SK-N-SH (cell line): ENCODE measurements at regions not wholly inside any gene's neighbourhood (a gene's known extent, or its start where the extent isn't known, plus 50 kb on each side); places are given as distances from the start of the nearest gene placed in this dataset.

Experiments
- CTCF ChIA-PET: fragments of 300-600, 350-600 bp; formaldehyde crosslinking; extraction: SDS; loops from one replicate; lab custom pipeline; 2021; lab: Yijun Ruan, JAX
- POLR2A ChIA-PET: fragments of 350-600 bp; sonication (Branson Sonifier 250); formaldehyde crosslinking; extraction: SDS; loops from one replicate; lab custom pipeline; 2020; ENCODE audit warnings: antibody characterized with exemption, inconsistent platforms; lab: Yijun Ruan, JAX
- DNase-seq: peaks from one replicate; pipeline ENCODE4 v3.0.0; 2012
- H2AFZ ChIP-seq: fragments of 200-600 bp; sonication (generic); 2 replicates; pipeline ENCODE4 v1.8.1; 2016; ENCODE audit warnings: antibody characterized with exemption, mild to moderate bottlenecking, low read depth
- H3F3A ChIP-seq: fragments of 200-600 bp; sonication (generic); replicated peaks from 2 replicates; pipeline ENCODE3; 2016; ENCODE audit warnings: antibody characterized with exemption, mild to moderate bottlenecking; ENCODE audit not compliant: insufficient read depth
- H3K27ac ChIP-seq, 2 experiments: fragments of 200-500 bp in 1 of 2; fragments of 200-600 bp in 1 of 2; sonication (Bioruptor generic) in 1 of 2; sonication (generic), shearing (Covaris generic) in 1 of 2; 2 replicates each; pipeline versions ENCODE4 v1.5.1 to v1.6.1; 2014 to 2016; ENCODE audit warnings: low read depth in 2 of 2, inconsistent platforms in 1 of 2, low read length in 1 of 2, mild to moderate bottlenecking in 1 of 2, mixed read lengths in 1 of 2
- H3K27me3 ChIP-seq: fragments of 200-600 bp; sonication (generic), shearing (Covaris generic); 2 replicates; pipeline ENCODE4 v1.6.1; 2016; ENCODE audit warnings: mixed run types; ENCODE audit not compliant: insufficient read depth
- H3K36me3 ChIP-seq, 2 experiments: fragments of 200-500 bp in 1 of 2; fragments of 200-600 bp in 1 of 2; sonication (Bioruptor generic) in 1 of 2; sonication (generic) in 1 of 2; replicated peaks in 1 of 2; 2 replicates each; pipeline versions ENCODE3 to v1.5.1; 2014 to 2016; ENCODE audit warnings: low read length in 1 of 2, mild to moderate bottlenecking in 1 of 2; ENCODE audit not compliant: insufficient read depth in 2 of 2, control insufficient read depth in 1 of 2
- H3K4me1 ChIP-seq, 2 experiments: fragments of 200-500 bp in 1 of 2; fragments of 200-600 bp in 1 of 2; sonication (Bioruptor generic) in 1 of 2; sonication (generic), shearing (Covaris generic) in 1 of 2; 2 replicates each; pipeline versions ENCODE4 v1.5.1 to v1.6.1; 2014 to 2016; ENCODE audit warnings: low read depth in 1 of 2, low read length in 1 of 2, mixed run types in 1 of 2; ENCODE audit not compliant: insufficient read depth in 2 of 2, control insufficient read depth in 1 of 2
- H3K4me2 ChIP-seq: fragments of 200-600 bp; sonication (generic), shearing (Covaris generic); 2 replicates; pipeline ENCODE4 v1.6.1; 2017; ENCODE audit warnings: mixed run types
- H3K4me3 ChIP-seq, 2 experiments: fragments of 200-500 bp in 1 of 2; fragments of 200-600 bp in 1 of 2; sonication (Bioruptor generic) in 1 of 2; sonication (generic), shearing (Covaris generic) in 1 of 2; 2 replicates each; pipeline versions ENCODE4 v1.5.1 to v1.8.1; 2014 to 2016; ENCODE audit warnings: low read depth in 2 of 2, inconsistent platforms in 1 of 2, low read length in 1 of 2, mild to moderate bottlenecking in 1 of 2, mixed read lengths in 1 of 2, moderate library complexity in 1 of 2
- H3K79me2 ChIP-seq: fragments of 200-600 bp; sonication (generic); 2 replicates; pipeline ENCODE4 v1.8.1; 2017; ENCODE audit warnings: mild to moderate bottlenecking; ENCODE audit not compliant: insufficient read depth
- H3K9ac ChIP-seq: fragments of 200-600 bp; sonication (generic); 2 replicates; pipeline ENCODE4 v1.6.1; 2017; ENCODE audit warnings: mixed run types
- H3K9me2 ChIP-seq: fragments of 200-600 bp; sonication (generic); 2 replicates; pipeline ENCODE4 v1.6.1; 2017; ENCODE audit warnings: mixed run types
- H3K9me3 ChIP-seq: fragments of 200-600 bp; sonication (generic); 2 replicates; pipeline ENCODE4 v1.6.1; 2017; ENCODE audit warnings: mixed run types, mild to moderate bottlenecking, moderate library complexity
- H4K20me1 ChIP-seq: fragments of 200-600 bp; sonication (generic); 2 replicates; pipeline ENCODE4 v1.6.1; 2017; ENCODE audit warnings: mild to moderate bottlenecking, mixed run types; ENCODE audit not compliant: insufficient read depth
- EZH2phosphoT487 ChIP-seq: fragments of 200-600 bp; sonication (generic); IDR thresholded peaks from 2 replicates; pipeline ENCODE4 v1.6.1; 2017; ENCODE audit warnings: low read depth, mixed run types, mild to moderate bottlenecking, antibody characterized with exemption, moderate library complexity, borderline replicate concordance
- FOSL2 ChIP-seq: IDR thresholded peaks from 2 replicates; pipeline ENCODE4 v1.4.0; 2012; ENCODE audit warnings: low read depth, mild to moderate bottlenecking, moderate library complexity, borderline replicate concordance
- GABPA ChIP-seq: IDR thresholded peaks from 2 replicates; pipeline ENCODE4 v1.4.0; 2012; ENCODE audit warnings: low read depth, mild to moderate bottlenecking
- JUND ChIP-seq: IDR thresholded peaks from 2 replicates; pipeline ENCODE4 v1.4.0; 2012
- RAD21 ChIP-seq: IDR thresholded peaks from 2 replicates; pipeline ENCODE4 v1.6.1; 2012; ENCODE audit warnings: mild to moderate bottlenecking, low read length
- SIN3A ChIP-seq: IDR thresholded peaks from 2 replicates; pipeline ENCODE4 v1.6.1; 2012; ENCODE audit warnings: low read depth, mild to moderate bottlenecking, low read length, moderate library complexity, borderline replicate concordance
- SMC3 ChIP-seq: IDR thresholded peaks from 2 replicates; pipeline ENCODE4 v1.6.1; 2012; ENCODE audit warnings: low read depth, low read length, improper control_type of control experiment
- TEAD4 ChIP-seq: IDR thresholded peaks from 2 replicates; pipeline ENCODE4 v1.4.0; 2012; ENCODE audit warnings: mild to moderate bottlenecking, borderline replicate concordance; ENCODE audit not compliant: insufficient read depth
- WGBS: methylation state at CpG from one replicate; pipeline ENCODE4 v1.1.6; 2017; ENCODE audit warnings: low lambda C conversion rate; 5-methylcytosine and 5-hydroxymethylcytosine counted together
- TF ChIP-seq, protein P1 (sequence below): IDR thresholded peaks from 2 replicates; pipeline ENCODE4 v1.4.0; 2012; ENCODE audit warnings: low read depth, borderline replicate concordance
- TF ChIP-seq, protein P2 (sequence below): fragments of 200-600 bp; sonication (generic); IDR thresholded peaks from 2 replicates; pipeline ENCODE4 v1.6.1; 2017; ENCODE audit warnings: antibody characterized with exemption, mild to moderate bottlenecking, moderate library complexity
- TF ChIP-seq, protein P3 (sequence below): IDR thresholded peaks from 2 replicates; pipeline ENCODE4 v1.4.0; 2012; ENCODE audit warnings: low read depth, borderline replicate concordance
- TF ChIP-seq, protein P4 (sequence below): fragments of 150-350 bp; IDR thresholded peaks from 2 replicates; pipeline ENCODE4 v1.6.1; 2016; ENCODE audit warnings: mild to moderate bottlenecking, low read depth, low read length

DNA sequence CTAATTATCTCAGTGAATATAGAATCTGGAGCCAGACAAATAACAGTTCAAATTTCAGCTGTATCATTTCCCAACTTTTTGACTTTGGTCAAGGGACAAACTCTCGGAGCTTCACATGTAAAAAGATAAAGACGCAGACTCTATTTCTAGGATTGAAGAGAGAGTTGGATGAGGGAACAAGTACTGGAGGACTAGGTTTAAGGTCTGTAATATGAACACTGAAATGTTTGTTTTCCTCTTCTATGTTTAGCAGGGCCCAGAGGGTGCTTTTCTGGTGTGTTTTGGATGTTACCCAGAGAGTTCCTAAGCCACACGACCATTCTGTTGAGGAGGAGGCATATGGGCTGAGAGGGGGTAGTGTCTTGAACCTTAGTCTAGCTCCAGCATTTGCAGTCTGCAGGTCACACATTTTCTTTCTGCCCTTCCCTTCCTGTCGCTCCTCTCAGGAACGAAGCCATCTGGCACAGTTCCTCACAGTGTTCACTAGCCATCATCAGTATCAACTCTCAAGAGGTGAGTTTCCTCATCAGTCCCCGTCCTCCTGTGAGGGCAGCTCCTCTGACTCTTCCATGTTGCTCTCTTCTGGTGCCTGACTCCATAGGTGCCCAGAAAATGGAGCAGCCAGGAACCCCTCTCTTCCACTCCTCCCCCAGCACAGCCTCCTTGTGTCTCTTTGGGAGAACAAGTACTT lies 250.1 kb downstream of the SQOR start:
- H3K27ac ChIP-seq, result no peak overlapping the region
- no peaks in the 10 kb centered on the region for H3F3A ChIP-seq
- no peak for DNase-seq
- H3K9me2 ChIP-seq, result no peaks in the 10 kb centered on the region
- H3K27me3 ChIP-seq, result no peaks in the 10 kb centered on the region
- H3K4me1 ChIP-seq, result no peaks in the 10 kb centered on the region
- WGBS, result 27% methylated on average over 6 of the region's 6 CpGs
- H3K4me2 ChIP-seq, result no peak overlapping the region
- no peak overlapping the region for H2AFZ ChIP-seq
- no peaks in the 10 kb centered on the region for H3K79me2 ChIP-seq
- no peaks in the 10 kb centered on the region for H4K20me1 ChIP-seq
- no peak overlapping the region for H3K4me3 ChIP-seq
- ChIA-PET CTCF (no interaction called here), POLR2A (no interaction called here)
- TF ChIP-seq, protein P1, sequence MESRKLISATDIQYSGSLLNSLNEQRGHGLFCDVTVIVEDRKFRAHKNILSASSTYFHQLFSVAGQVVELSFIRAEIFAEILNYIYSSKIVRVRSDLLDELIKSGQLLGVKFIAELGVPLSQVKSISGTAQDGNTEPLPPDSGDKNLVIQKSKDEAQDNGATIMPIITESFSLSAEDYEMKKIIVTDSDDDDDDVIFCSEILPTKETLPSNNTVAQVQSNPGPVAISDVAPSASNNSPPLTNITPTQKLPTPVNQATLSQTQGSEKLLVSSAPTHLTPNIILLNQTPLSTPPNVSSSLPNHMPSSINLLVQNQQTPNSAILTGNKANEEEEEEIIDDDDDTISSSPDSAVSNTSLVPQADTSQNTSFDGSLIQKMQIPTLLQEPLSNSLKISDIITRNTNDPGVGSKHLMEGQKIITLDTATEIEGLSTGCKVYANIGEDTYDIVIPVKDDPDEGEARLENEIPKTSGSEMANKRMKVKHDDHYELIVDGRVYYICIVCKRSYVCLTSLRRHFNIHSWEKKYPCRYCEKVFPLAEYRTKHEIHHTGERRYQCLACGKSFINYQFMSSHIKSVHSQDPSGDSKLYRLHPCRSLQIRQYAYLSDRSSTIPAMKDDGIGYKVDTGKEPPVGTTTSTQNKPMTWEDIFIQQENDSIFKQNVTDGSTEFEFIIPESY, result no peak
- no peak for TF ChIP-seq SMC3
- no peak for TF ChIP-seq GABPA
- TF ChIP-seq, protein P2, sequence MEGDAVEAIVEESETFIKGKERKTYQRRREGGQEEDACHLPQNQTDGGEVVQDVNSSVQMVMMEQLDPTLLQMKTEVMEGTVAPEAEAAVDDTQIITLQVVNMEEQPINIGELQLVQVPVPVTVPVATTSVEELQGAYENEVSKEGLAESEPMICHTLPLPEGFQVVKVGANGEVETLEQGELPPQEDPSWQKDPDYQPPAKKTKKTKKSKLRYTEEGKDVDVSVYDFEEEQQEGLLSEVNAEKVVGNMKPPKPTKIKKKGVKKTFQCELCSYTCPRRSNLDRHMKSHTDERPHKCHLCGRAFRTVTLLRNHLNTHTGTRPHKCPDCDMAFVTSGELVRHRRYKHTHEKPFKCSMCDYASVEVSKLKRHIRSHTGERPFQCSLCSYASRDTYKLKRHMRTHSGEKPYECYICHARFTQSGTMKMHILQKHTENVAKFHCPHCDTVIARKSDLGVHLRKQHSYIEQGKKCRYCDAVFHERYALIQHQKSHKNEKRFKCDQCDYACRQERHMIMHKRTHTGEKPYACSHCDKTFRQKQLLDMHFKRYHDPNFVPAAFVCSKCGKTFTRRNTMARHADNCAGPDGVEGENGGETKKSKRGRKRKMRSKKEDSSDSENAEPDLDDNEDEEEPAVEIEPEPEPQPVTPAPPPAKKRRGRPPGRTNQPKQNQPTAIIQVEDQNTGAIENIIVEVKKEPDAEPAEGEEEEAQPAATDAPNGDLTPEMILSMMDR, result no peak
- no peak for TF ChIP-seq SIN3A
- TF ChIP-seq, protein P3, sequence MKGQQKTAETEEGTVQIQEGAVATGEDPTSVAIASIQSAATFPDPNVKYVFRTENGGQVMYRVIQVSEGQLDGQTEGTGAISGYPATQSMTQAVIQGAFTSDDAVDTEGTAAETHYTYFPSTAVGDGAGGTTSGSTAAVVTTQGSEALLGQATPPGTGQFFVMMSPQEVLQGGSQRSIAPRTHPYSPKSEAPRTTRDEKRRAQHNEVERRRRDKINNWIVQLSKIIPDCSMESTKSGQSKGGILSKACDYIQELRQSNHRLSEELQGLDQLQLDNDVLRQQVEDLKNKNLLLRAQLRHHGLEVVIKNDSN, result no peak
- TF ChIP-seq, protein P4, sequence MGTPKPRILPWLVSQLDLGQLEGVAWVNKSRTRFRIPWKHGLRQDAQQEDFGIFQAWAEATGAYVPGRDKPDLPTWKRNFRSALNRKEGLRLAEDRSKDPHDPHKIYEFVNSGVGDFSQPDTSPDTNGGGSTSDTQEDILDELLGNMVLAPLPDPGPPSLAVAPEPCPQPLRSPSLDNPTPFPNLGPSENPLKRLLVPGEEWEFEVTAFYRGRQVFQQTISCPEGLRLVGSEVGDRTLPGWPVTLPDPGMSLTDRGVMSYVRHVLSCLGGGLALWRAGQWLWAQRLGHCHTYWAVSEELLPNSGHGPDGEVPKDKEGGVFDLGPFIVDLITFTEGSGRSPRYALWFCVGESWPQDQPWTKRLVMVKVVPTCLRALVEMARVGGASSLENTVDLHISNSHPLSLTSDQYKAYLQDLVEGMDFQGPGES, result no peak
- TF ChIP-seq FOSL2, result no peak
- TF ChIP-seq EZH2phosphoT487, result no peak
- no peak for TF ChIP-seq TEAD4
- TF ChIP-seq JUND, result no peak
- no peak for TF ChIP-seq RAD21
- H3K36me3 ChIP-seq, result no peaks in the 10 kb centered on the region
- H3K9ac ChIP-seq, result no peak overlapping the region
- H3K9me3 ChIP-seq, result no peaks in the 10 kb centered on the region
